ENCODE measurements at regions not wholly inside any gene's neighbourhood (a gene's known extent, or its start where the extent isn't known, plus 50 kb on each side); places are given as distances from the start of the nearest gene placed in this dataset.

- no peak for TF ChIP-seq E2F6 (IDR thresholded peaks at IDR 0.05)
- no peak for TF ChIP-seq JUND (IDR thresholded peaks at IDR 0.05; ENCODE audit: low read length)
Measured at GRCh38 chr4:174045381-174045780, 238.1 kb downstream of the FBXO8 start (continued).
